Progenitor cell of endocrine pancreas (in vitro differentiated cells): ENCODE measurements at regions not wholly inside any gene's neighbourhood (a gene's known extent, or its start where the extent isn't known, plus 50 kb on each side); places are given as distances from the start of the nearest gene placed in this dataset.

Source experiments
- DNase-seq: peaks from one replicate; pipeline ENCODE4 v3.0.0; 2021; ENCODE audit warnings: low spot score; ENCODE audit not compliant: unreplicated experiment
- H3K27ac Mint-ChIP-seq: 2 replicates; pipeline ENCODE4 v1.8.0; 2021; ENCODE audit warnings: mild to moderate bottlenecking, moderate library complexity, mixed read lengths
- H3K27me3 Mint-ChIP-seq: 2 replicates; pipeline ENCODE4 v1.8.0; 2021; ENCODE audit warnings: mixed read lengths
- H3K36me3 Mint-ChIP-seq: 2 replicates; pipeline ENCODE4 v1.8.0; 2022; ENCODE audit warnings: mixed read lengths; ENCODE audit not compliant: insufficient read depth
- H3K4me1 Mint-ChIP-seq: 2 replicates; pipeline ENCODE4 v1.8.0; 2021; ENCODE audit warnings: low read depth, mixed read lengths
- H3K4me3 Mint-ChIP-seq: 2 replicates; pipeline ENCODE4 v1.8.0; 2021; ENCODE audit warnings: low read depth, mild to moderate bottlenecking, moderate library complexity, mixed read lengths
- H3K9me3 Mint-ChIP-seq: 2 replicates; pipeline ENCODE4 v1.8.0; 2021; ENCODE audit warnings: low read depth, mixed read lengths
- CTCF ChIP-seq: fragments of 200-600 bp; sonication (generic); IDR thresholded peaks from one replicate; pipeline ENCODE4 v1.5.0; 2021; ENCODE audit warnings: antibody characterized with exemption, mild to moderate bottlenecking; ENCODE audit not compliant: unreplicated experiment

GRCh38 chr10:83929399-83929798, 209.9 kb upstream of the GHITM start:
- Mint-ChIP-seq H3K4me3 (no peak overlapping the region), H3K9me3 (no peaks in the 10 kb centered on the region), H3K36me3 (no peaks in the 10 kb centered on the region), H3K4me1 (no peaks in the 10 kb centered on the region), H3K27me3 (peaks cover 9% of the 10 kb centered on the region), H3K27ac (no peak overlapping the region)
- DNase-seq, result no peak
- no peak for TF ChIP-seq CTCF

GRCh38 chr10:83931669-83932068, 207.6 kb upstream of the GHITM start:
- Mint-ChIP-seq H3K27me3 (peaks cover 3% of the 10 kb centered on the region), H3K4me3 (no peak overlapping the region), H3K9me3 (no peaks in the 10 kb centered on the region), H3K4me1 (no peaks in the 10 kb centered on the region), H3K27ac (no peak overlapping the region), H3K36me3 (no peaks in the 10 kb centered on the region)
- DNase-seq, result no peak
- no peak for TF ChIP-seq CTCF

GRCh38 chr10:83932245-83932644, 207.1 kb upstream of the GHITM start:
- Mint-ChIP-seq H3K9me3 (no peaks in the 10 kb centered on the region), H3K27ac (no peak overlapping the region), H3K4me1 (no peaks in the 10 kb centered on the region), H3K4me3 (no peak overlapping the region), H3K27me3 (peaks cover 3% of the 10 kb centered on the region), H3K36me3 (no peaks in the 10 kb centered on the region)
- no peak for DNase-seq
- TF ChIP-seq CTCF, result no peak

GRCh38 chr10:83934062-83934461, 205.2 kb upstream of the GHITM start:
- no peaks in the 10 kb centered on the region for H3K9me3 Mint-ChIP-seq
- no peak for TF ChIP-seq CTCF
- no peak for DNase-seq
- H3K36me3 Mint-ChIP-seq, result no peaks in the 10 kb centered on the region
- H3K27ac Mint-ChIP-seq, result no peak overlapping the region
- no peak overlapping the region for H3K4me3 Mint-ChIP-seq
- no peaks in the 10 kb centered on the region for H3K27me3 Mint-ChIP-seq
- H3K4me1 Mint-ChIP-seq, result no peaks in the 10 kb centered on the region

- no peak for TF ChIP-seq CTCF
- Mint-ChIP-seq H3K9me3 (no peaks in the 10 kb centered on the region), H3K36me3 (no peaks in the 10 kb centered on the region), H3K27me3 (no peaks in the 10 kb centered on the region), H3K4me3 (no peak overlapping the region), H3K27ac (no peak overlapping the region), H3K4me1 (no peaks in the 10 kb centered on the region)
- no peak for DNase-seq
Observed at GRCh38 chr10:83934641-83935338, 204.5 kb upstream of the GHITM start.
